Islet precursor cell (in vitro differentiated cells): ENCODE measurements at regions not wholly inside any gene's neighbourhood (a gene's known extent, or its start where the extent isn't known, plus 50 kb on each side); places are given as distances from the start of the nearest gene placed in this dataset.
"Not testable (repeated sequence)": the region's sequence is repeated elsewhere in the genome, so short reads cannot be mapped to it uniquely, and the experiment has no call there.

Experiments
- DNase-seq: peaks from one replicate; pipeline ENCODE4 v3.0.0-alpha.2; 2018

GRCh38 chr5:124614836-124615385 is 131.5 kb downstream of the ZNF608 start:
- DNase-seq, result no peak

- no peak for DNase-seq
Measured at GRCh38 chr5:124614105-124614504, 132.3 kb downstream of the ZNF608 start.

GRCh38 chr5:124613273-124613953 is 133.0 kb downstream of the ZNF608 start:
- no peak for DNase-seq

GRCh38 chr5:124612023-124612422 is 134.4 kb downstream of the ZNF608 start:
- DNase-seq, result no peak

- DNase-seq, result not testable (repeated sequence)
Measured at GRCh38 chr5:124611262-124611661, 135.2 kb downstream of the ZNF608 start.

GRCh38 chr5:124609685-124610084 is 136.8 kb downstream of the ZNF608 start:
- DNase-seq, result not testable (repeated sequence)

- DNase-seq, result peak; percentile 68
Measured at GRCh38 chr5:124606543-124606942, 139.9 kb downstream of the ZNF608 start.

- no peak for DNase-seq
Measured at GRCh38 chr5:124606093-124606492, 140.3 kb downstream of the ZNF608 start.

GRCh38 chr5:124605541-124605940 is 140.9 kb downstream of the ZNF608 start:
- peak; percentile 63 for DNase-seq

GRCh38 chr5:124604419-124604818 is 142.0 kb downstream of the ZNF608 start:
- DNase-seq, result no peak

- no peak for DNase-seq
Measured at GRCh38 chr5:124602925-124603650, 143.4 kb downstream of the ZNF608 start.

- peak; percentile 94 for DNase-seq
Measured at GRCh38 chr5:124599028-124599973, 147.1 kb downstream of the ZNF608 start.

- peak; percentile 95 for DNase-seq
Measured at GRCh38 chr5:124596595-124597421, 149.6 kb downstream of the ZNF608 start.

- no peak for DNase-seq
Measured at GRCh38 chr5:124593952-124594351, 152.5 kb downstream of the ZNF608 start.

- DNase-seq, result peak; percentile 73
Measured at GRCh38 chr5:124592891-124593290, 153.5 kb downstream of the ZNF608 start.

- peak; percentile 71 for DNase-seq
Measured at GRCh38 chr5:124591583-124591982, 154.9 kb downstream of the ZNF608 start.

GRCh38 chr5:124590686-124591085 is 155.8 kb downstream of the ZNF608 start:
- no peak for DNase-seq

- no peak for DNase-seq
Measured at GRCh38 chr5:124587280-124587679, 159.2 kb downstream of the ZNF608 start.

- DNase-seq, result no peak
Measured at GRCh38 chr5:124584991-124585715, 161.3 kb downstream of the ZNF608 start.

GRCh38 chr5:124583469-124584350 is 162.7 kb downstream of the ZNF608 start:
- no peak for DNase-seq

GRCh38 chr5:124582561-124582840 is 163.9 kb downstream of the ZNF608 start:
- no peak for DNase-seq
